Stomach (tissue), 4 donors: ENCODE measurements at regions not wholly inside any gene's neighbourhood (a gene's known extent, or its start where the extent isn't known, plus 50 kb on each side); places are given as distances from the start of the nearest gene placed in this dataset.

ENCODE experiments used
- POLR2A ChIP-seq, 4 donors: fragments of 450-650 bp; IDR thresholded peaks; one replicate each; pipeline ENCODE4 v1.6.1; 2016; ENCODE audit warnings: antibody characterized with exemption in 4 of 4, control low read depth in 2 of 4, mild to moderate bottlenecking in 1 of 4, moderate library complexity in 1 of 4
- POLR2AphosphoS5 ChIP-seq, 3 donors: sonication (generic); formaldehyde crosslinking; IDR thresholded peaks; one replicate each; pipeline ENCODE4 v1.6.1; 2016; ENCODE audit warnings: antibody characterized with exemption in 3 of 3
- TF ChIP-seq, protein P1 (sequence below), 7 experiments: fragments of 450-650 bp in 4 of 7; fragments of 200-600 bp in 3 of 7; sonication (generic) in 3 of 7; IDR thresholded peaks; one replicate each; pipeline ENCODE4 v1.5.1; 2016 to 2019; ENCODE audit warnings: antibody characterized with exemption in 7 of 7, control low read depth in 2 of 7, mild to moderate bottlenecking in 1 of 7

DNA sequence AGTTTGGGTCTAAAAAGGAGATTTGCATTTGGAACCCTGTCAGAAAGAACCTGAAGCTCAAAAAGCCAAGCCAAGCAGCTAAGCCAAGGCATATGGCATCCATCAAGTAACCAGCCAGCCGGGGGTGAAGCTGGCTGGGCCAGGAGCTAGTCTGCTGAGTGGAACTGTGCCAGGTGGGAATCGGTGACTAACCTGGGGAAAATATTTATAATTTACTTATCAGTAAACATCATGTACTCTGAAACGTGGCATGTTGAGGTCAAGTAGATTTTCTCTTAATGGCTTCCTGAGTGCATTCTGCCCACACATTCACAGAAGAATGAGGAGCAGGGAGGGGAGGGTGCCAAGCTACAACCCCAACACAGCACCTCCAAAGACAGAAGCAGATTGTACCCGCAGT, 70.5 kb upstream of the SESN3 start:
- TF ChIP-seq, protein P1, sequence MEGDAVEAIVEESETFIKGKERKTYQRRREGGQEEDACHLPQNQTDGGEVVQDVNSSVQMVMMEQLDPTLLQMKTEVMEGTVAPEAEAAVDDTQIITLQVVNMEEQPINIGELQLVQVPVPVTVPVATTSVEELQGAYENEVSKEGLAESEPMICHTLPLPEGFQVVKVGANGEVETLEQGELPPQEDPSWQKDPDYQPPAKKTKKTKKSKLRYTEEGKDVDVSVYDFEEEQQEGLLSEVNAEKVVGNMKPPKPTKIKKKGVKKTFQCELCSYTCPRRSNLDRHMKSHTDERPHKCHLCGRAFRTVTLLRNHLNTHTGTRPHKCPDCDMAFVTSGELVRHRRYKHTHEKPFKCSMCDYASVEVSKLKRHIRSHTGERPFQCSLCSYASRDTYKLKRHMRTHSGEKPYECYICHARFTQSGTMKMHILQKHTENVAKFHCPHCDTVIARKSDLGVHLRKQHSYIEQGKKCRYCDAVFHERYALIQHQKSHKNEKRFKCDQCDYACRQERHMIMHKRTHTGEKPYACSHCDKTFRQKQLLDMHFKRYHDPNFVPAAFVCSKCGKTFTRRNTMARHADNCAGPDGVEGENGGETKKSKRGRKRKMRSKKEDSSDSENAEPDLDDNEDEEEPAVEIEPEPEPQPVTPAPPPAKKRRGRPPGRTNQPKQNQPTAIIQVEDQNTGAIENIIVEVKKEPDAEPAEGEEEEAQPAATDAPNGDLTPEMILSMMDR (IDR thresholded peaks at IDR 0.05) = no peak
- TF ChIP-seq POLR2A (IDR thresholded peaks at IDR 0.05) (no peak), POLR2AphosphoS5 (IDR thresholded peaks at IDR 0.05) (peak in 1 of 3 donors; percentile 49)
